Tibial artery (tissue), 4 donors: ENCODE measurements at regions not wholly inside any gene's neighbourhood (a gene's known extent, or its start where the extent isn't known, plus 50 kb on each side); places are given as distances from the start of the nearest gene placed in this dataset.

Experiments
- DNase-seq, 2 donors: peaks; one replicate each; pipeline ENCODE4 v3.0.0-alpha.2; 2019
- H3K27ac ChIP-seq, 2 donors: fragments of 200-600 bp; sonication (generic) in 1 of 2; 1 replicate in 1 of 2; 2 replicates in 1 of 2; pipeline ENCODE4 v1.5.1; 2018 to 2019; ENCODE audit warnings: mild to moderate bottlenecking in 1 of 2
- H3K27me3 ChIP-seq, 2 donors: fragments of 200-600 bp; sonication (generic) in 1 of 2; one replicate each; pipeline versions ENCODE4 v1.5.1 to v1.6.0; 2016 to 2019
- H3K36me3 ChIP-seq, 3 donors: fragments of 200-600 bp; sonication (generic) in 2 of 3; one replicate each; pipeline ENCODE4 v1.5.1; 2016 to 2019; ENCODE audit warnings: mild to moderate bottlenecking in 2 of 3
- H3K4me1 ChIP-seq, 4 donors: fragments of 200-600 bp; sonication (generic) in 2 of 4; 1 replicate in 3 of 4; 2 replicates in 1 of 4; pipeline ENCODE4 v1.5.1; 2016 to 2019
- H3K4me3 ChIP-seq, 2 donors: fragments of 200-600 bp; sonication (generic) in 1 of 2; 1 replicate in 1 of 2; 2 replicates in 1 of 2; pipeline ENCODE4 v1.5.1; 2018 to 2019; ENCODE audit warnings: mild to moderate bottlenecking in 2 of 2
- H3K9me3 ChIP-seq, 3 donors: fragments of 200-600 bp; sonication (generic) in 1 of 3; one replicate each; pipeline ENCODE4 v1.5.1; 2016 to 2019
- CTCF ChIP-seq, 2 experiments: fragments of 200-600 bp in 1 of 2; fragments of 450-650 bp in 1 of 2; IDR thresholded peaks; one replicate each; pipeline ENCODE4 v1.5.1; 2017 to 2019; ENCODE audit warnings: antibody characterized with exemption in 2 of 2, mild to moderate bottlenecking in 1 of 2, moderate library complexity in 1 of 2
- intact Hi-C: fragments of 100-400 bp; cut with DNase I; formaldehyde crosslinking; loops from one replicate; pipeline ENCODE4 v1.15.0; 2023; ENCODE audit warnings: low total_unique reads

GRCh38 chr11:92855607-92856405 is 113.6 kb upstream of the MTNR1B start:
- Histone ChIP-seq H3K27me3 (no peaks in the 10 kb centered on the region), H3K4me1 (peaks cover 0 to 56% (median 16%) of the 10 kb centered on the region in 4 donors), H3K9me3 (no peaks in the 10 kb centered on the region), H3K36me3 (no peaks in the 10 kb centered on the region), H3K27ac (no peak overlapping the region), H3K4me3 (no peak overlapping the region)
- no peak for DNase-seq
- TF ChIP-seq CTCF (IDR thresholded peaks at IDR 0.05): no peak
- intact Hi-C loops: no loop called here

GRCh38 chr11:92857407-92857806 is 112.0 kb upstream of the MTNR1B start:
- H3K27ac ChIP-seq: no peak overlapping the region
- H3K4me3 ChIP-seq: no peak overlapping the region
- no peaks in the 10 kb centered on the region for H3K27me3 ChIP-seq
- TF ChIP-seq CTCF (IDR thresholded peaks at IDR 0.05): no peak
- H3K36me3 ChIP-seq: no peaks in the 10 kb centered on the region
- peaks cover 0 to 63% (median 14%) of the 10 kb centered on the region in 4 donors for H3K4me1 ChIP-seq
- no peaks in the 10 kb centered on the region for H3K9me3 ChIP-seq
- DNase-seq: no peak
- intact Hi-C loops: no loop called here

GRCh38 chr11:92859156-92859690 is 110.2 kb upstream of the MTNR1B start:
- peaks cover 0 to 58% (median 11%) of the 10 kb centered on the region in 4 donors for H3K4me1 ChIP-seq
- intact Hi-C loops: no loop called here
- no peak overlapping the region for H3K4me3 ChIP-seq
- TF ChIP-seq CTCF (IDR thresholded peaks at IDR 0.05): no peak
- H3K36me3 ChIP-seq: no peaks in the 10 kb centered on the region
- DNase-seq: no peak
- H3K27ac ChIP-seq: peak overlapping the region; percentile 6 to 12
- no peaks in the 10 kb centered on the region for H3K9me3 ChIP-seq
- H3K27me3 ChIP-seq: no peaks in the 10 kb centered on the region

GRCh38 chr11:92861634-92862033 is 107.8 kb upstream of the MTNR1B start:
- Histone ChIP-seq H3K9me3 (no peaks in the 10 kb centered on the region), H3K36me3 (no peaks in the 10 kb centered on the region), H3K4me3 (no peak overlapping the region), H3K27ac (peak overlapping the region; percentile 12 to 50), H3K27me3 (no peaks in the 10 kb centered on the region), H3K4me1 (peaks cover 0 to 51% (median 11%) of the 10 kb centered on the region in 4 donors)
- no peak for TF ChIP-seq CTCF (IDR thresholded peaks at IDR 0.05)
- DNase-seq: no peak
- intact Hi-C loops: no loop called here

- peaks cover 0 to 4% (median 0%) of the 10 kb centered on the region in 3 donors for H3K36me3 ChIP-seq
- H3K27me3 ChIP-seq: no peaks in the 10 kb centered on the region
- H3K4me3 ChIP-seq: no peak overlapping the region
- DNase-seq: peak in 1 of 2 donors; percentile 48
- H3K27ac ChIP-seq: no peak overlapping the region
- intact Hi-C loops: no loop called here
- no peaks in the 10 kb centered on the region for H3K9me3 ChIP-seq
- TF ChIP-seq CTCF (IDR thresholded peaks at IDR 0.05): no peak
- H3K4me1 ChIP-seq: peaks cover 0 to 36% (median 3%) of the 10 kb centered on the region in 4 donors
These were observed 104.1 kb upstream of the MTNR1B start for GRCh38 chr11:92865352-92865751.
